NCI-H1694 (cell line): ENCODE measurements at regions not wholly inside any gene's neighbourhood (a gene's known extent, or its start where the extent isn't known, plus 50 kb on each side); places are given as distances from the start of the nearest gene placed in this dataset.
"Not testable (repeated sequence)": the region's sequence is repeated elsewhere in the genome, so short reads cannot be mapped to it uniquely, and the experiment has no call there.

Source experiments
- DNase-seq: peaks from one replicate; lab custom pipeline; 2025; lab: John Stamatoyannopoulos, UW

GRCh38 chr4:58871509-58871908 lies 1761.3 kb upstream of the IGFBP7 start:
- no peak for DNase-seq

DNA sequence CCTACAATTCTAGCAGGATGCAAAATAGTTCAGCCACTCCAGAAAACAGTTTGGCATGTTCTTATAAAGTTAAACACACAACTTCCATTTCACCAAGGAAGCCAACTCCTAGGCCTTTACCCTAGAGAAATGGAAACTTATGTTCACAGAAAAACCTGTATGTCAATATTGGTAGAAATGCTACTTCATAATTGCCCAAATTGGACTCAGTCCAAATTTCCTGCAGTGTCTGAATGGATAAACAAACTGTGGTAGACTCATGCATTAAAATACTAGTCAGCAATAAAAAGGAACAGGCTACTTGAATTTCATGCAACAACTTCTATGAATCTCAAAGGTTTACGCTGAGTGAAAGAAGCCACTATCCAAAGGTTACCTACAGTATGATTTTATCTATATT lies 1738.8 kb upstream of the IGFBP7 start:
- DNase-seq: no peak

- DNase-seq: no peak
Measured at GRCh38 chr4:58843455-58843854, 1733.3 kb upstream of the IGFBP7 start.

- no peak for DNase-seq
Measured at GRCh38 chr4:58833126-58833525, 1722.9 kb upstream of the IGFBP7 start.

DNA sequence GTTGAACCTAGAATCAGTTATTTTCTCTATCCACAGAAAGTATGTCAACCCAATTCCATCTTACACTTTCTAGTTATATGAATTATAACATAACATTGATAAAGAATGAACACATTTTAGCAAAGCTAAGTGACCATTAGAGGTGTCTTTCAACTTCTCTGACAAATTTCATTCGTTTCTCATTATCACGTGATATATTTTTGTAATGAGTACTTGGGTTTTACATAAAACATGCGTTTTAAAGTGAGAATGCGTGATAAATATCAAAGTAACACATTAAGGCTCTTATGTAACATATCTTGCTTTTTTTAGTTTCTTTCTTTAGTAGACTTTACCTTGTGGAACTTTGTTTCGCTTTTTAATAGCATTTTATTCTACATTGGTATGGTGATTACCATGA lies 1715.1 kb upstream of the IGFBP7 start:
- DNase-seq: no peak

DNA sequence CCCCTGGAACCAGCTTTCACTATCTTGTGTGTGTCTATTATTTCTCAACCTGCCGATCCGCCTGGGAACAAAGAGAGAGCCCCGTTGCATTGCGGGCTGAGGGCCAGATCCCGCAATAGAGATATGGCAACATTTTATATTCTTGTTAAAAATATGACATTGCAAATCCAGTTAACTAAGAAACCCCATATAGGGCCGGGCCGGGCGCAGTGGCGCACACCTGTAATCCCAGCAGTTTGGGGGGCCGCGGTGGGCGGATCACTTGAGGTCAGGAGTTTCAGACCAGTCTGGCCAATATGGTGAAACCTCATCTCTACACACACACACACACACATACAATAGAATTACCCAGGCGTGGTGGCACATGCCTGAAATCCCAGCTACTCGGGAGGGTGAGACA lies 1708.4 kb upstream of the IGFBP7 start:
- DNase-seq: not testable (repeated sequence)

GRCh38 chr4:58809948-58810347 lies 1699.8 kb upstream of the IGFBP7 start:
- no peak for DNase-seq

DNA sequence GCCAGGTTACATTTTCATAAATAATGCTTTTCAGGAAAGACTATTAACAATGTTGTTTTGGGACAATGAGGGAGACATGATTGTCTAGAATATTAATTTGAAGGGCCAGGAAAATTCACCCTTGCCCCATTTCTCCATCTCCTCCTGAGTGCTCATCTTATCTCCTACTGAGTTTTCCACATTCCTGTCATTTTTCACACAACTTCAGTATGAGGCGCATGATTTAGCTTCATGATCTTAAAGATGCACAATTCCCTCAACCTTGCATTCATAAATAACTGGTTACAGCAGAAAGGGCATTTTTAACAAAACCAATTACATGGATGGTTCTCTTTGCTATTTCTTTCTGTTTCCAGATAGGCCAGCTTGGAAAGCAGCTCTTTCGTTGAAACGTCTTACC lies 1699.2 kb upstream of the IGFBP7 start:
- no peak for DNase-seq

- DNase-seq: no peak
Measured at GRCh38 chr4:58808817-58809216, 1698.6 kb upstream of the IGFBP7 start.

DNA sequence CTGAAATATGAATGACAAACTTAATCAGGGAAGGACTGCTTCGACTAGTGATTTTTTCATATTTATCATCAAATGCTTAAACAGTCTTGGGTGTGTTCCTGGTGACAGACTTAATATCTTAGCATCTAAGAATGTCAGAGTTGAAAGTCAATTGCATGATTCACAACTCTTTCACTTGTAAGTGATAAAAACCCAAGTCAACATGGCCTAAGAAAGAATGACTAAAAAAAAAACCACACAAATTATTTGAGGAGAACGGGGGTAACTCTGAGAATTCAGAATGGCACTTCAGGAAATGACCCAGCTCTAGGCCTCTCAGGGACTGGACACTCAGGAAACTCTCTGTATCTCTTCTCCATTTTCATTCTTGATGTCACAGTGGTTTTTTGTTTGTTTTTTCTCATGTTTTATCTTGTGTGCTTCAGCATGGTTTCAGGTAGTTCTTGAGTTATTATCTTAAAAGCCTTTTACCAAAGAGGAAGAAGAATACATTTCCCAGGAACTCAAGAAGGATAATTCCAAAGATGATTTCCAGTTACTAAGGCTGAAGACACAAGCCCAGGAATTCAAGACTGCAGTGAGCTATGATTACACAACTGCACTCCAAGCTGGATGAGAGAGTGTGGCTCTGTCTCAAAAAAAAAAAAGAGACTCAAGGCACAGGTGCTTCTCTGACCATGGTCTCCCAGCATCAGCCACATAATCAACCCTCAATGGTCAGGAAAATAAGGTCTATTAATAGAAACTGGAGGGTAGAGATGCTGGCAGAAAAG lies 1697.8 kb upstream of the IGFBP7 start:
- DNase-seq: no peak

- DNase-seq: no peak
Measured at GRCh38 chr4:58776627-58777026, 1666.4 kb upstream of the IGFBP7 start.

DNA sequence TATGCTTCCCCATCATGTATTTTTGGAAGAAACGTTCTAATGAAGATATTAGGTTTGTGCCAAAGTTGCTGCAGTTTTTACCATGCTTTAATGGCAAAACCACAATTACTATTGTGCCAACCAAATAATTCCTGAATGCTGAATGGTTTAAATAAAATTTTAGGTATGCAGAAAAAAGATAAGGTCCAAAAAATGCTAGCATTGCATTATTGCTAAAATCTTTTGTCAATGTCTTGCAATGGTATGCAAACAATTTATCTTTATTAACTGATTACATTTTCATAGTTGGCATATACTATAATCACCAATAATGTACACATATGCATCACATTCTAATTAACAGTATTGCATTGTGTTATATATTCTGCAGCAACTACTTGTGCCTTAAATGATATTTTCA lies 1657.4 kb upstream of the IGFBP7 start:
- DNase-seq: no peak

DNA sequence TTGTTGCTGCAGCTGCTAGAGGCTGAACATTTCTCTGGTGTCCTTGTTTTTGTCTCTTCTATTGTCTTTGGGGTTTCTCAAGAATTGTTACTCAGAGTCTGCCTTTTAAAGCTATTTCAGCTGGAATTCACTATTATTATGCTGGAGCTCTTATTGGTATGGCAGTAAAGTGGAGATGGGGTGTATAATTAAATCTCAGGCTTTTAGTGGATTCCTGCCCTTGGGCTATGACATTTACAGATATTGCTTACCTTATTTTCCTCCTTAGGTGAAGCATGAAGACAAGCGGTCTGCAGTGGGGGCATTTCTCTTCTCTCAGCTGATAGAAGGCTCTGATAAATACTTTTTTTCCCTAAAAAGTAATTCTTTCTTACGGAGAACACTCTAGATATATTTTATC lies 1656.6 kb upstream of the IGFBP7 start:
- no peak for DNase-seq

- DNase-seq: no peak
Measured at GRCh38 chr4:58761563-58761962, 1651.4 kb upstream of the IGFBP7 start.

GRCh38 chr4:58760737-58761136 lies 1650.6 kb upstream of the IGFBP7 start:
- no peak for DNase-seq

DNA sequence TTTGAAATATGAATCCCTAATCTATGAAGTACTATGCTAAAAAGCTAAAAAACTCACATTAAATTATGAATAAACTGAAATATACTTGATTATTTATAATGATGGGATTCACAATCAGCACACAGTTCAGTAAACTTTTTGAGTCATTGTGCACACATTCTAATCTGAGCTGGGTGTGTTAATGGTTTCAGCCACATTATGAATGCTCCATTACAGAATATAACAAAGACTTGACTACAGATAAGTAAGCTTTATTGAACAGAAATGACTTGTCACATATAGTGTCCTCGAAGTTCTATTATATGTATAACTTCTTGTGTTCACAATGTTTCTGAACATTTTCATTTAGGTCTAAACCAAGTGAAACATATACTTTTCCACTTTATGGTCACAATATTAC lies 1649.9 kb upstream of the IGFBP7 start:
- no peak for DNase-seq

DNA sequence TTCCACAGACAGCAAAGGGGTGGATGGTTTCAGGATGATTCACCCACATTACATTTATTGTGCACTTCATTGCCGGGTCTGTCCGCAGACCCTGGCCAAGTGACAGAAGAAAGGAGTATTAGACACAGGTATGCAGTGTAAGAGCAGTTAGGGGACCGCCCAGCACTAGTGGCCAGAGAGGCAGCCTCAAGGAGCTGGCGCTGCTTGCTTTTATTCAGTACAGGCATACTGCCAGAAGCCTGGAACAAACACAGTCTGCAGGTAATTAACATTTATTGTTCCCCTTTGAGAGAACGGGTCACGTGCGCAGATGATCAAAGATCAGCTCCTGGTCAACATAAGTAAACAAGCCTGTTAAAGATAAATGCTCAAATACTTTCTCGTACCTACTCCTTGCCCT lies 1639.0 kb upstream of the IGFBP7 start:
- DNase-seq: no peak

GRCh38 chr4:58740897-58741296 lies 1630.7 kb upstream of the IGFBP7 start:
- no peak for DNase-seq

DNA sequence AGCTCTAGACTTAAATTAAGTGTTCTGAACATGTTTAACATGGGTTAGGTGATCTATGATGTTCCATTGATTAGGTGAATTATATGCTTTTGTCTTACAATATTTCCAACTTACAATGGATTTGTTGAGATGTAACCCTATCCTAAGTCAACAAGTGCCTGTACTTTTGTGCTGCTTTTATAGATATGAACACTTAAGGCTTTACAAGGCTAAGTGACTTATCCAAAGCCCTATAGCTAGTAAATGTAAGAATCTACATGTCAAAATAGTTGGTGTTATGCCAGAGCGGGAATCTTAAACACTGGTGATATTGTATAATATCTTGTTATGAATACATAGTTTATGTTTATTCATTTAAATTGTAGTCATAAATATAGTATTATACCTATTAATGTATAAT lies 1629.1 kb upstream of the IGFBP7 start:
- DNase-seq: no peak

- no peak for DNase-seq
Measured at GRCh38 chr4:58738375-58738774, 1628.2 kb upstream of the IGFBP7 start.

DNA sequence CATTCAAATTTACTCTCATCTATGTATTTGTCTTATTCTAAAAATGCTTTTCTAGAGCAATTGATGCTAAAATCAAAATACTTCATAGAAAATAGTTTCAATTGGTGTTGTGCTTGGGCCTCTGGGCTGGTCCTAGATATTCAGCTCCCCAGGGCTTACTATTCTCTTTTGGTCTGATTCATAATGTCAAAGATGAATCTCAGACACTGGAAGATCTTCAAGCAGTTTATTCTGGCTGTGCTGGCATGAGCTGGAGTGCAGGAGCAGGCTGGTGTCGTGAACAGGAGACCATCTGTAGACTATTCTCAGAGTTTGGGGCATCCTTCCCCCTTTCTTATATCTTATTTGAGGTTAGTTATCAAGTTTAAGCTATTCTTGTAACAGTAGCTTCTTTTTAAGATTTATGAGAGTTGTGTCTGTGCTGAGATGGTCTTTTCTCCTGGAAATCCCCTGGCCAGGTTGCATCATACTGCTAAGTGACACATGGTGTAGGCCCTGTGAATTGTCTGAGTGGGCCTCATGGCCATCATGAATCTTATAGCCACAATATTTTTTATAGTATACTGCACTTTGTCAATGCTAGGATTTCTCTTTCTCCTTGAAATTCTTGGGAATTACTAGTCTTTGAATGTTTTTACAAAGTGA lies 1624.0 kb upstream of the IGFBP7 start:
- DNase-seq: no peak

DNA sequence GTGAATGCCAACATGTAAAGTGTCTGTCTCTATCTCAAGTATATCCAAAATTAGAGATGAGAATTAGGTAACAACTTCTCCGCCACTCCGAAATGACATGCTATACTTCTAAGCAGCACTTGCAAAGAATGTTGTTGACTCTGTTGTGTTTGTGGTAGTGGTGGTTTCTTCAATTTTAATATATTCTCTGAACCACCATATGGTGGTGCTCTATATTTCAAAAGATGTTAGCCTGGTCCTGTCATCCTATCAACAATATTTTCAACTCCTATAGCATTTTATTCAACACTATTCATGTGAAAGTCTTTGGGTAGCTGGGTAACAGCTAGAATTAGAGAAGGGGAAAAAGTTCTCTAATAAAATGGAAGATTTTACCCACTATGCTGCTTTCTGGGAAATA lies 1622.8 kb upstream of the IGFBP7 start:
- no peak for DNase-seq

GRCh38 chr4:58723954-58724353 lies 1613.8 kb upstream of the IGFBP7 start:
- no peak for DNase-seq

DNA sequence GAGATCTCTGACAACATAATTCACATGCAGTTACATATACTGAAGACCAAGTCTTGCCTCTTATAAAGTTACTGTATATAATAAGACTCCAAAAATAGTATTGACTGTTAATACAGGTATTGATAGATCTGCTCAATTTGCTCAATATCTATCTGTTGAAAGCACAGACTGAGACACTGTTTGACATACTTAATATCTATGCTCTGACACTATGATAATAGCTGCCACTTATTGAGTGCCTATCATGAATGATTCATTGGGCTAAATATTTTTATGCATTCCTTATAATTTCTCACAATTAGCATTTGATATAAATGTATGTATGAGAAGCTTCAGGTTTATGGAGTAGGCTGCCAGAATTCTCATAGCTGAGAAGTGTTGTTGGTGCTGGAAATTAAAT lies 1600.9 kb upstream of the IGFBP7 start:
- no peak for DNase-seq
